ENCODE measurements at regions not wholly inside any gene's neighbourhood (a gene's known extent, or its start where the extent isn't known, plus 50 kb on each side); places are given as distances from the start of the nearest gene placed in this dataset.

DNA sequence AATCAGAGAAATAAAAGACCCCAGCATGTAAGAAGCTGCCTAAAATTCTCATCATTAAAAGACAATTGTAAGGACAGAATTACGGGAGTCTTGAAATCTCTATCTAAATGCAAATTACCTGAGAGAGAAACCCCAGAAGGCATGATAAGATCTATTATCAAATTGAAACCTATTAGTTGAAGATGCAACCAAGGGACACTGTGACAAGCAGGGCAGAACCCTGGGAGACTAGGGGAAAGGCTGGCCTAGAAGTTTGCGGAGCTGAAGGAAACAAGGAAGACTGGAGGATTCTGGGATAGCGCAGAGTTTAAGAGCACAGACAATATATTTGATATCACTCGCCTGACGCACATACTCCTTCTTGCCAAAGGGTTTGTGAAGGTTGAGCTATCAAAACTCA, 319.5 kb upstream of the CHAC2 start:
- DNase-seq (ENCODE audit: low read depth in 2 of 2): no peak

DNA sequence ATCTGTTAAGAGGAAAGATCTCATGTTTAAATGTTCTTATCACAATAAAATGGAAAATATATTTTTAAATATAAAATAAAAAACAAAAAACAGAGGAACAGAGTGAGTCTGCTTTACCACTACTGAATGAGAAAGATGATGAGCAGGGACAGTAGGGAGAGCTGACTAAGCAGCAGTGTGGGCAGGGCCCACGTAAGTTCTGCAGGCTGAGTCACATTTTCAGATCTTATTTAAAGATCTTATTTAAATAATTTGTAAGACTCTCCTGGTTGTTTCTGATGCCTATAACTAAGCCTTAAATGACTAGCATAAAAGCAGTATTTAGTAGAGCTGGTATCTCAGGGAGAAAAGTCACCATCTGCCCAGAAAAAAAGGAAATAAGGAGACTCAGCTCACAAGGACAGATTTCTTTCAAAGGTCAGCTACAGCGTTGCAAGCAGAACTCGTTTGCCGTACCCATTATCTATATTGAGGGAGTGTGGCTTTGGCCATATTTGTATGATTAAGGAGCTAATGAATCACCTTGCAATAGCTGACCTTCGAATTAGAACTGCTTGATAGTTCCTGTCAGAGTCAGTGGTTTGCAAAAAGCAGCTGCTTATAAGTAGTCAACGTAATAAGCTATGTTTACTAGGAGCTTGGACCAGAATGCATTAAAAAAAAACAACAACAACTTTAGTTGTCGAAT, 322.1 kb upstream of the CHAC2 start:
- DNase-seq (ENCODE audit: low read depth in 2 of 2): no peak

DNA sequence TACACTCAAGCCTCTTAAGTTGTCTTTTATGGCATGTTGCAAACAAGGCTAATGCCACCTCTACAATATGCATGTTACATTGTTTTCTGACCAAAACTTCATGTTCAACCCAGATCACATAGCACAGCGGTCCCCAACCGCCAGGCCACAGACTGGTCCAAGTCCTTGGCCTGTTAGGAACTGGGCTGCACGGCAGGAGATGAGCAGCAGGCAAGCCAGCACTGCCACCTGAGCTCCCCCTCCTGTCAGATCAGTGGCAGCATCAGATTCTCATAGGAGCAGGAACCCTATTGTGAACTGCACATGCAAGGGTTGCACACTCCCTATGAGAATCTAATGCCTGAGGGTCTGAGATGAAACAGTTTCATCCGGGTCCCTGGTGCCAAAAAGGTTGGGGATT, 324.8 kb upstream of the CHAC2 start:
- DNase-seq (ENCODE audit: low read depth in 2 of 2): no peak

DNA sequence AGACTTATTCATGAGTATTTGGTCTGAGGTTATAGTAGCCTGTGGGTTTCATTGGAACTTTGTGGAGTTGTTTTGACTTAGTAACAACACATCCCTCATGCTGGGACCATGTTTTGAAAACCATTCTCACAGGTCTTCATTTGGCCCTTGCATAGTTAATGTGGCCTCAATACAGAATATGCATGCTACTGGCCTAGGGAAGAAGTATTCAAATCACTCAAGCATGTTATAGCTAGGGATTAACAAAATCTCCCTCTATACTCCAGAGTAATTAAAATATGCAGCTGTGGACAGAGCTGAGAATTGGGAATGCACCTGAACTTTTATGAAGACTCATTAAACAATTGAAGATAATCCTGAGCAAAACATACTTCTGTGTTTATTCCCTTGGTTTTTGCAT, 325.5 kb upstream of the CHAC2 start:
- no peak for DNase-seq (ENCODE audit: low read depth in 2 of 2)

DNA sequence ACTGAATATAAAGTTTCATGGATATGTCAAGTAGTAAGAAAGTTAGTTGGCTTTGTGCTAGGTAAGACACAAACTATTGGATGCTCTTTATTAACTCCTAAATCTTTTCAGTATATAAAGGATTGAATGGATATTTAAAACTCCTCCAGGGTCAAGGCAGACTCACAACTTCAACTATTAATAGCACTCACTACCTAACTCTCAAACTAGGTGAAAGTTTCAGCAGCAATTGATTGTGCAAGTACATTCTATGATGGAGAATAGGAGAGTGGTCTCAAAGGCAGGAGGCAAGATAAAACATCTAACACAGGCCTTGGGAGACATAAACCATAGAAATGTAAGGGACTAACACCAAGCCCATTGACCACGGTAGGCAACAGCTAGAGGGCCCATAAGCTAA, 328.9 kb upstream of the CHAC2 start:
- DNase-seq (ENCODE audit: low read depth in 2 of 2): no peak

DNA sequence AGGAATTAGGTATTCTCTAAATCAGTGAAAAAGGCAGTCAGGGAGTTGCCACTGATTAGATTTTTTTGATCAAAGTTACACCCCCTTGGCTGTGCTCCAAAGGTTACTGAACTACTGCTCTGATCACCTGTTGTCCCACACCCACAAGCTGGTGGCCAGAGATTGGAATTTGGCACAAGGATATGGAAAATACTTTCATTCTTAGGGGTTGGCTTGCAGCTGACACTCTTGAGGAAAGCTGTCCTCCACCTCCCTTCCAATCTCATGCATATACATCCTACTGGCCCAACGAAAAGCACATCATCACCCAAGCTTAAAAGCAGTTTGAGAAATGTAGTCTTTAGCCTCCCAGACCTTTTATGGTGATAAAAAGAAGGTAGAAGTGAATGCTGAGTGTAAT, 329.5 kb upstream of the CHAC2 start:
- no peak for DNase-seq (ENCODE audit: low read depth in 2 of 2)

DNA sequence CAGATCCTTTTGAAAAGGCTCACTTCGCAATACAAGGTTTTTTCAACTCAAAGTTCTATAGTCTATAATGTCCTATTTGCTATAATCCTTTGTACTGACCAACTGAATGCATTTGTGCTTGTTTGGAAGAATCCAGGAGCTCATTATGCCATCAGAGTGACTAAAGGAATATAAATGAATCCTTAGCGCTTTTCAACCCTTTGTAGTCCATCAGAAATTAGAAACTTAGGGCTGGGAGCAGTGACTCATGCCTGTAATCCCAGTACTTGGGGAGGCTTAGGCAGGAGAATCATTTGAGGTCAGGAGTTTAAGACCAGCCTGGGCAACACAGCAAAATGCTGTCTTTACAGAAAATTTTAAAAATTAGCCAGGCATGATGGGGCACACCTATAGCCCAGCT, 330.2 kb upstream of the CHAC2 start:
- no peak for DNase-seq (ENCODE audit: low read depth in 2 of 2)

DNA sequence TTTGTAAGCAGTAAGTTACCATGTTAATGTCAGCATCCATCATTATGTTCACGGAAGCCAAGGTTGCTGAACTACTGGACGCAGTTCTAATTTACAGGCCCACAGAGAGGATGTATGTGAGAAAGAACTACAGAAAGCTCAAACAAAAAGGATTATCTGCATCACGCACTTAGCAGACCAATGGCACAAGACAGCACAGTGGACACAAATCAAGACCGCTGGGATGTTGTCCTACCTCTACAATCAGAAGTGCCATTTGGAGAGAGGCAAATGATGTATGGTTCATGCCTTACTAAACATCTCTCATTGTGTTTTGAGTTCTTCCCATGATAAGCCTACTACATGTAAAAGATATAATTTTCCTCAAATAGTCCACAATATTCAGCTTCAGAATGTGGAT, 330.7 kb upstream of the CHAC2 start:
- DNase-seq (ENCODE audit: low read depth in 2 of 2): no peak

DNA sequence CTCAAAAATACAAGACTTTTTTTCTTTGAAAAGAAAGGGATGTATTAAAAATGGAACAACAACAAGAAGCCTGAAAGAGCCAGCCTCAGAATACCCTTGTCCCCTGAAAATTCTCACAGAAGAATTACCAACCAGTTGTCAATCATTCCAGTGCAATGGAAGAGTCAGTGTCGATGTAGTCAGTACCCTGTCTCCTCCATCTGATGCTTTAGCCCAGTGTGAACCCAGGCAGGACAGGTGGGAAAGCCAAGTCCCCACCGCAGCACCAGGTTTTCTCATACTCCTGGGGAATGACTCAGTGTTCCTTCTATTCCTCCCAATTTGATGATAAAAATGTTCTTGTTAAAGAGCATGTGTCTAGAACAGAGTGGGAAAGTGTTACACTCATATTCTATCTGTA, 332.0 kb upstream of the CHAC2 start:
- no peak for DNase-seq (ENCODE audit: low read depth in 2 of 2)

DNA sequence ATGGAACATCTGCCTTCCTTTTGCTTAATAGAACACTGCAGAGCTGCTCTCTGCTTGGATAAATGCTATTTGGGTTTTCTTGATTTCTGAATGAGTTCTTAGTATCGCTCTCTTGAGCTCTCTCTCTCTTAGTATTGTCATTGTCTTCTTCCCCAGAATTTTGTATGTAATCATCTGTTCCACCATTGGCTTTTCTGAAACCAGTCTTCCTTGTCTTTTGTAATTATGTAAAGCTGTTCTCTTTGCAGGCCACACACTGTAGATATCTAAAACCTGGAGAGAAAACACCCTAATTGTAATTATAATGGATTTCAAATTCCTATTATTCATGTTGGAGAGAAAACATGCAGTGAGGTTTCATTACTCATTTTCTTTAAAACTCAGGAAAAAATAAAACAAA, 333.1 kb upstream of the CHAC2 start:
- no peak for DNase-seq (ENCODE audit: low read depth in 2 of 2)

DNA sequence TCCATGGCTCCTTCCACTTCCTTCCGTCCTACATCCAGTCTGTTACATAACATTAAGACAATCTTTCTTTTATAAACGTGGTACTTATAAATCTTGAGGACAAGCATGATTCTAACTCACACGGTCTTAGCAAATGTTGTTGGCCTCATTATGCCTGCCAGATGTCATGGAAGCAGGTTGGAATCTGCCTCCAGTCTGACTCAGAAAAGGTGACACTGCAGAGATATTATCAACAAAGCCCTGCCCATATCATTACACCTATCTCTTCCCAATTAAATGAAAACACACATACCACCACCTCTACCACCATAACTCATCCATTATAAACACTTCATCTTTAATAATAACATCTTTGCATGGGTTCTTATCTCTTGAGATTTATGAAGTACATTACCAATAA, 334.7 kb upstream of the CHAC2 start:
- DNase-seq (ENCODE audit: low read depth in 2 of 2): no peak

DNA sequence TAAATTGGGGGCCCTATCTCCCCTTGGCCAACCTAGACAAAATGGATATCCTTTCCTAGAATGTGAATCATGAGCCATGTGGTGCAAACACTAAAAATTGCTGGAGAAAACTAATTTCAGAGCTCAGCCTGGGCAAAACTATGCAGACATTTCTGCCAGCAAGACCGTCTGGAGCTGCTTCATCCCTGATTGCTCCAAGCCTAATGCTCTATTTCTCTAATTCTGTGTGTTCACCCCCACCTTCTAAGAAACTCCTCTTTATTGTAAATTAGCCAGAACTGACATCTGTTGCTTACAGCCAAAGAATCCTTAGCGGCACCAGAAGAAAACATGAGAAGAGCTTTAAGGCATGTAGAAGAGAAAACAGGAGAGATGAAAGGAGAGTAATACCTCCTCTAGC, 337.7 kb upstream of the CHAC2 start:
- no peak for DNase-seq (ENCODE audit: low read depth in 2 of 2)

DNA sequence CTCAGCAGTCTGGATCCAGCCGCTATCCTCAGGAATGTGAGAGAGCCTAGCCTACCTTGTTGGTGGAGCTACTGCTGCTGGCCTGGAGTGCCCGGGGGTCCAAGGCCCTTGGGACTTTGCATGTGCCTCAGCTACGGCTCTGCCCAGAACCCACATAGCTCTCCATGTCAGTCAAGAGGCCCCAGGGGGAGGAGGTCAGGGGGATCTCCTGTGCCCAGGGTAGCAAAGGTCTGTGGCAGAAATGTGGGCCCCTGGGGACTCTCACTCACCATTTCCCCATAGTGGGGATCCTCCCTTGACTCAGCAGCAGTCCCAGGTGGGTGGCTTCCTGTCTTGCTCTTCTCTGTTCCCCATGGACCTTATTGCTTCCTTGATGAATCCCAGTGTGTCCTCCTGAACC, 342.7 kb upstream of the CHAC2 start:
- DNase-seq (ENCODE audit: low read depth in 2 of 2): no peak

DNA sequence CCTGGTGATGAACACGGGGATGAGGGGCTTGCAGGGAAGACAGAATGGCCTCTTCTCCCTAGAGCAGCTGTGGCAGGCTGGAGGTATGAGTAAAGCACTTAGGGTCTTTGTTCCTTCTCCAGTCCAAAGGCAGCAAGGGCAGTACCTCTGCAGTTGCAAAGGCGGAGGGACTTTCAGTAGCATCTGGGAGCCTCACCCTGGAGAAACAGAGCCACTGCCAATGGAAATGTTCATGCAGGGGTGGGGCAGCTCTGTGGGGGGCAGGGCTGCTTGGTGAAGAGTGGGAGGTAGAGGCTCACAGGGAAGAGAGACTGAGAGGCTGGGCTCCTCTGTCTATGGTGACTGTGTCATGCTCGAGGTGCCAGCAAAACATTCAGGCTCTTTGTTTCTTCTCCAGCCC, 344.1 kb upstream of the CHAC2 start:
- no peak for DNase-seq (ENCODE audit: low read depth in 2 of 2)

DNA sequence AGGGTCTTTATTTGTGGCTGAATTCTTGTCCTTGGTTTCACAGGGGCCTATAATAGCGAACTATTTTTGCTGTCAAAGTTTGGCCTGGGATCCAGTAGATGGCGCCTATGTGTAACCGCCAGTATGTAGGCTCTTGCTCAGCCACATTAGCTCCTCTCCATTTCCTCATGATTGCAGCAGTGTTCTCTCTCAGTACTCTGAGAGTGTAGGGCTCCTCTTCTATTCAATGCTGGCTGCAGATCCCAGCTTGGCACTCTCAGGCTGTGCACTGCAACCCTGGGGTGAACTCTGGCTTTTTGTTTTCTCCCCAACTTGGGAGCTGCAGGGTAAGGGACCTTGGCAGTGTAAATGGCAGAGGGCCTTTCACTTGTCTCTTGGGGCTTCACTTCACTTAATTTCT, 344.6 kb upstream of the CHAC2 start:
- peak; percentile 56 to 63 for DNase-seq (ENCODE audit: low read depth in 2 of 2)

DNA sequence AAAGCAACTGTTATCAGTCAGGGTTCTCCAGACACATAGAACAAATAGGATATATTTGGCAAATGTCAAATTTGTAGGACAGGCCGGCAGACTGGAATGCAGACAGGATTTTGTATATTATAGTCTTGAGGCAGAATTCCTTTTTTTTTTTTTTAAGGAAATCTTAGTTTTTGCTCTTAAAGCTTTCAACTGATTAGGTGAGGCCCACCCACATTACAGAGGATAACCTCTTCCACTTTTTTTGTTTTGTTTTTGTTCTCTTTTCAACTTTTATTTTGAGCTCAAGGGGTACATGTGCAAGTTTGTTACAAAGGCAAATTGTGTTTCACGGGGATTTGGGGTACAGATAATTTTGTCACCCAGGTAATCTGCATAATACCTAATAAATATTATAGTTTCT, 350.2 kb upstream of the CHAC2 start:
- no peak for DNase-seq (ENCODE audit: low read depth in 2 of 2)

DNA sequence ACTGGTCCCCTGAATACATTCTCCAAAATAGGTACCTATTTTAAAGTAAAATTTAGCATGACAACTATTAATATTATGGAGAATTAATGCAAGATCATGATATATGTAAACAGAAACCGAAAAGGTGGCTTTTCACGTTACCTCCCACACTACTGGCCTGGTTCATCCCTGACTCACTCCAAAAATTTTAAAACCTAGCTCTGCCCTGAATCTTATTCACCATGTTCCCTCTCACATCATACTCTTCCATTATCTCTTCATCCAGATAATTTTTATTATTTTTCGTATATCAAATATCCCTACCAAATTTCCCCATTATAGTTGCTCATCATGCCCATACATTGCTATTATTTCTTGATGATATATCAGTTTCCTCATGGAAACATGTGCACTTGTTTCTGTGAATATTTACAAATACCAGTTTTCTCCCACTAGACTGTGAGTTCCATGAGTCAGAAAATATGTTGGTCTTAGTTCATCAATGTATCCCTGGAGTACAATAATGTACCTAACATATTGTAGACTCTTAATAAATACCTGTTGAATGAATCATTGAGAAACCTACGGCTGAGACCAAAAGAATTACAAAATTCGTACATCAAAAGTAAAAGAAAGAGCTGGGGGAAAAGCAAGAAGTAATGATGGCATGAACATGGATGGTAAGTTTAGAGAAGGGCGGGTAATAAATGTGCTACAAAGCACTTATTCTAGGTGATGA, 360.1 kb upstream of the CHAC2 start:
- no peak for DNase-seq (ENCODE audit: low read depth in 2 of 2)

DNA sequence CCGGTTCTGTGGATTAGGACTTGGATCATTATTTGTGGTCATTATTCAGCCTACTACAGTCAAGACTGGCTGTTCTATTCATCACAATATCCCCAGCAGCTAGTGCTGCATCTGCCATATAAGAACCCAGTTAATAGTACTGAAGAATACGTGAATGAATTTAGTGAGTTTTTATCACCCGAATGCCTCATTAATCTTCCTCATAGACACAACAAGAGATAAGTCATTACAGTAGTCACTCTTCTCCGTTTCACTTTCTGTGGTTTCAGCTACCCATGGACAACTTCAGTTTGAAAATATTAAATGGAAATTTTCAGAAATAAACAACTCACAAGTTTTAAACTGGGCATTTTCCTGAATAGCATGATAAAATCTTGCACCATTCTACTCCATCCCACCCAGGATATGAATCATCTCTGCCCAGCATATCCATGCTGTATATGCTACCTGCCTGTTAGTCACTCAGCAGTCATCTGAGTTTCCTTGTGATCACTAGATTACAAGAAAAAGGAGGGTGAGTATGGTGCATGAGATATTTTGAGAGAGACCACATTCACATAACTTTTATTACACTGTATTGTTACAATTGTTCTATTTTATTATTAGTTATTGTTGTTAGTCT, 363.7 kb upstream of the CHAC2 start:
- DNase-seq (ENCODE audit: low read depth in 2 of 2): peak in 1 of 2 donors; percentile 38

DNA sequence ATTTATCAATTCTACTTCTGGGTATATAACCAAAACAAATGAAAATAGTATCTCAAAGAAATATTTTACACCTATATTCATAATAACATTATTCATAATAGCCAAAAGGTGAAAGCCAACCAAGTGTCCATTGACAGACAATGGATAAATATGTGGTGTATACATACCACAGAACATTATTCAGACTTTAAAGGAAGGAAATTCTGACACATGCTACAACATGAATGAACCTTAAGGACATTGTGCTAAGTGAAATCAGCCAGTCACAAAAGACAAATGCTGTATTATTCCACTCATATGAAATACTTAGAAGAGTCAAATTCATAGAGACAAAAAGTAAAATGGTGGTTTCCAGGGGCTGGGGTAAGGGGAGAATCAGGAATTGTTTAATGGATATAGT, 370.5 kb upstream of the CHAC2 start:
- DNase-seq (ENCODE audit: low read depth in 2 of 2): peak in 1 of 2 donors; percentile 7

DNA sequence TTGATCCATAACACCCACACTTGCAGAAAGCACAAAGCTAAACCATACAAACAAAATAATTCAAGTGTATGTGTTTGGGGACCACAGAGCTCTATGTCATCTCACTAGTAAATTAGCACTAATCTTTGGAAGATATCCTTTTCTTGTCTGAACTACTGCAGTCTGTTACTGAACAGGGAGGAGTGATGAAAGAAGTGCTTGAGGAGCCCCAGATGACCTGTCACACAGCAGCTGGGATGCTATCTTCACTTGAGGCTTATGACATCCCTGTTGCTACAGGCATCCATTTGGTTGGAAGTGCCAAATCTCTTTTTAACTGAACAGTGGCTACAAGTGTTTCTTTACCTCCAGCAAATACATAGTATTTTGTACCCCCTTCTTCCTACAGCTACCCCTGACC, 386.3 kb upstream of the CHAC2 start:
- no peak for DNase-seq (ENCODE audit: low read depth in 2 of 2)

DNA sequence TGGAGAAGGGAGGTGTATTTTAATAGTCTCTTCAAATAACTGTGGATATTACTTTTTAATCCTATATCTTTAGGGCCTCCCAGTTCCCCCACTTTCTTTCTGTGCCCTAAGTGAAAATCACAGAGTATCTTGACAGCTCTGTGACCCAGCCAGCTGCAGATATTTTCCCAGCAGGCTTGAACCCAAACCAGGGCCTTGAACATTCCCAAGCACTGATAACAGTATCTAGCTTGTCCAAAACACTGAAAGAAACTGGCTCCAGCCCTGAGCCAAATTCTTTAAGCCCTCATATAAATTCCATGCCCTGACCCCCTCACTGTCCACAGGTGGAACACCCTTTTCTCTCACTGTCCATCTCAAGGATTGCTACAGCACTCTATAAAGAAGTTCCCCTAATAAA, 388.1 kb upstream of the CHAC2 start:
- no peak for DNase-seq (ENCODE audit: low read depth in 2 of 2)

DNA sequence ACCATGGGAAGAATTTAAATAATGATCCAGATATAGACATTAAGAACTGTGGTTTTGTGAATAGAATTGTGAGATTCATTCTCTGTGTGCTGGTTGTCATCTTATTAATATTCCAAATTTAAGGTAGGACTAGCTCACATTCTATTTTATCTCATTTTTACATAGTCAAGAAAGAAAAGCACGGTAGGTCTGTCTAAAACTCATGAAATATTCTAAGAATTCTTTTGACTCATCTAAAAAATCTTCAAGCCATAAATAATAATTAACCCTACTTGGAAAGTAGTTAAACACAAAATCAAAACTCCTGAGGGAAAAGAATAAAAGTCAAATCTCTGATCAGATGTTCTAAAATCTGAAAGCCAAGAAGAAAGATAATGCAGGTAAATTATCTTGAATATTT, 388.8 kb upstream of the CHAC2 start:
- no peak for DNase-seq (ENCODE audit: low read depth in 2 of 2)

DNA sequence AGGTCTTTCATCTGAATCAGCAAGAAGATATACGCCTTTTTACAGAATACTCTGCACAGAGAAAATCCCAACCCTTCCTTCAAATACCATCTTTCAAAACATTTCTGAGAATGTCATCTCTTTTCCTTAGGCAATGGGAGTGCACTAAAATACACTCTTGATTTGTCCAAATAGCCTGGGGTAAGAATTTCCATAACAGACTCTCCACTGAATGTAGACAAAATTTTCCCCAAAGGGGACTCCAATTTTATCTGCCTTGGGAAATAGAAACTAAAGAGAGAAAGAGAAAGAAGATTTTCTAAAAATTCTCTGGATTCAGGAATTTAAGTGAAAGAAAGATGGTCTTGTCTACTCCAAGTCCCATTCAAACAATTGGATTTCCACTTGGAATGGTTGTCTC, 394.5 kb upstream of the CHAC2 start:
- DNase-seq (ENCODE audit: low read depth in 2 of 2): no peak
